Suppressor macrophage treated with lipopolysaccharide for 1 hour (primary cell): ENCODE measurements at regions not wholly inside any gene's neighbourhood (a gene's known extent, or its start where the extent isn't known, plus 50 kb on each side); places are given as distances from the start of the nearest gene placed in this dataset.

ENCODE experiments used
- DNase-seq, 3 donors: peaks; one replicate each; pipeline ENCODE4 v3.0.0-alpha.2; 2020 to 2022

- DNase-seq: no peak
These were observed 78.3 kb upstream of the NEK6 start for GRCh38 chr9:124179196-124180071.

DNA sequence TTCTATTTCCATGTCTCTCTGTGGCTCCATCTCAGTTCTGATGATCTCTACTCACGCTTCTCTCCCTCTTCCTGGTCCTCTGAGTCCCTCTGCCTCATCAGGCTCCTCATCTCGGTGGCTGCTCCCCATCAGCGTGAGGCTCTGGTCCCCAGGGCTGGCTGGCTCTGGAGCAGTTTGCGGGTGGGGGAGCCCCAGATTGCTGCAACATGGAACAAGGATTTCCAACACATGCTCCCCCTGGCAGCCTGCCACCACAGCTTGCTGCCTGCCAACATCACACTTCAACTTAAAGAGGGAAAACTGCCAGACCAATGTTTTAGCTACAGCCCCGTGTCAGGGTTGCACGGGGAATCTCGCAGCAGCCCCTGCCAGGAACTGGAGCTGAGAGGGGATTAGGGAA is 77.2 kb upstream of the NEK6 start:
- peak; percentile 67 to 90 (median 75) for DNase-seq

- no peak for DNase-seq
These were observed 75.0 kb upstream of the NEK6 start for GRCh38 chr9:124182741-124183140.

DNA sequence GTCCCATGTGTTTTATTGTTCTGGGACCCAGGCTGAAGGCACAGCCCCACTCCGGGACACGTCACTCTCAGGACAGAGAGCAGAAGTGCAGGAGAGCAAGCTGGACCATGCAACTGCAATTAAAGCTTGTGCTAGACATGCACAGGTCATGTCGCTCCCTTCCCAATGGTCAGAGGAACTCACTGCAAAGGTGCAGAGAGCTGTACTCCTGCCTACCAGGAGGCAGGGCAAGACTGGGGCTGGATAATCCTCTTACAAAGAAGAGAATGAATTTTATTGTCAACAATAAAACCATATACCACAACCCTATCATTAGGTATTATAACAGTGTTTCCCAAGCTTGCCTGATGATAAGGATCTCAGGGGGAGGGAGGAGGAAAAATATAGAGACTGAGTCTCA is 74.0 kb upstream of the NEK6 start:
- no peak for DNase-seq

DNA sequence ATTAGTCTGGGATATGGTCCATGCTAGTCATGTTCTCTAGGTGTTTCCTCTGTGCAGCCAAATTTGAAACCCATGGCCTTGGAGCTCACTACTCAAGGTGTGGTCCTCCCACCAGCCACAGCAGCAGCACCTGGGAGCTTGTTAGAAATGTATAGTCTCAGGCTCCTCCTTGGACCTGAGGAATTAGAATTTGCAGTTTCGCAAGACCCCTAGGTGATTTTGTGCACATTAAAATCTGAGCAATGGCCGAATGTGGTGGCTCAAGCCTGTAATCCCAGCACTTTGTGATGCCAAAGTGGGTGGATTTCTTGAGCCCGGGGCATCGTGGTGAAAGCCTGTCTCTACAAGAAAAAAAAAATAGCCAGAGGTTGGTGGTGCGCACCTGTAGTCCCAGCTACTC is 72.3 kb upstream of the NEK6 start:
- no peak for DNase-seq

DNA sequence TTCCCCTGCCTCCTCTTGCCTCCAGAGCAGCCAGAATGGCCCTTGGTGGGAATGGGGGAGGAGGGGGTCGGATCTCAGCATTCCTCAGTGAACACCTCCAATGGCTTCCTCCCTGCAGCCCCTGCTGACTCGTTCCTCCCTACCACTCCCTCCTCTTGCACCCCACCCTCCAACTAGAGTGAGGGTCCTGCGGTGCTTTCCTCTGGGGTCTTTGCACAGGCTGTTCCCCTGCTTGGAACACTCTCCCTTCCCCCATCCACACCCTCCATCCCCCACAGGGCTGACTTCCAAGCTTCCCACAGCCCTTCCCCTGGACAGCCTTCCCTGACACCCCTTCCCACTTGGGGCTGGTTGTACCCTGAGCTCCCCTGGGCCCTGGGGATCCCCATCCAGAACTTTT is 70.4 kb upstream of the NEK6 start:
- no peak for DNase-seq

- no peak for DNase-seq
These were observed 69.2 kb upstream of the NEK6 start for GRCh38 chr9:124188331-124189110.

DNA sequence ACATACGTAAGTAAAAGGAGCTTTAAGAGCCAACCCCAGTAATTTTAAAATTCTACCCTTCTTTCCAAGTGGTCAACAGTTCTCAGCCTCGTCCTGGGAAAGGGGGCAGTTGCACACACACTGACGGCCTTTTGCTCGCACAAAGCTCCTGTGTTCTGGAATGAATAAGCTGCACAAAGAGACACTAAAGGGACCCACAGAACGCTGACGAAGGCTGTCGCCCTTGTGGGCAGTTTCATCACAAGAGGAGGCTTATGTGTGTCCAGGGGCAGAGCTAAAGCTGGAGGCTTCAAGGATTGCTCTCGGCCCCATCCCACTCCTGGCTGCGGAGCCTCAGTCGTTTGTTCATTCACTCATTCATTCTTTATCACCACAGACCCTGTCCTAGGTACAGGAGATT is 67.0 kb upstream of the NEK6 start:
- DNase-seq: no peak

DNA sequence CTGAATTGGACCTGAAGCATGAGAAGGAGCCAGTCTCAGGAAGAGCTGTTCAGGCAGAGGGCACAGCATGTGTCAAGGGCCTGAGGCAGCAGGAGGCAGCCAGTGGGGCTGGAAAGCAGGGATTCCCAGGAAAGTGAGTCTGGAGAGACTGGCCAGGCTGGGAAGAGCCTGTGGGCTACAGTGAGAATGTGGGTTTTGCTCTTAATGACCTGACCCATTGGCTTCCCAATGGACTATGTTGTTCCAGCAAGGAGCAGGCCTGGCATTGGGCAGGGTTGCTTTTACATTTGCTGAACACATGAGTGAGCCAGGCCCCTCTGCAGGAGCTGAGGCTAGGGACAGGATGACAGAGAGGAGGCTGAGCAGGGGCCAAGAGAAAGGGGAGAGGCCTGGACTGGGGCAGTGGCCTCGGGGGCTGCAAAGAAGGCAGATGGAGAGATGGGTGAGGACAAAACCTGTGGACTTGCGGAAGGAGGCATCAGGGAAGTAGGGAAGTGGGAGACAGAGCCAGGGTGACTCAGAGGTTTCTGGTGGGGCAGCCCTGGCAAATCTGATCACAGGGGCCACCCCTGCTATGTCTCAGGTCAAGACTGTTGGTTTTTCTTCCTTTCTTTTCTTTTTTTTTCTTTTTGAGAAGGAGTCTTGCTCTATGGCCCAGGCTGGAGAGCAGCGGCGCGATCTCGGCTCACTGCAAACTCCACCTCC is 65.9 kb upstream of the NEK6 start:
- DNase-seq: peak; percentile 45 to 57 (median 48)

DNA sequence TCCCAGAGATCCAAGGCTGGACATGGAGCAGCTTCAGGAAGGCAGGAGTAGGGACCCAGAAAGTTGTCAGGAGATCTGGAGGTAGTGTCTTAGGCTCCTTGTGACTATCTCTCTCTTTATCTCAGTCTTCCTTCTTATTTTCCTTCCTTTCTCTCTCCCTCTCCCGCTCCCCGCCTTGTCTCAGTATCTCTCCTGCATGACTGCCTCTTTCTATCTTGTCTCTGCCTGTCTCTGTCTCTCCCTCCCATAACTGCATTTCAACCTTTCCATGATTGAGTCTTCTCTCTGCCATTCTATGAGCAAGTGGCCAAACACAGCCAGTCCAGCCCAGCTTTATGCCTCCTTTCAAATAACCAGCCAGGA is 61.0 kb upstream of the NEK6 start:
- DNase-seq: no peak

DNA sequence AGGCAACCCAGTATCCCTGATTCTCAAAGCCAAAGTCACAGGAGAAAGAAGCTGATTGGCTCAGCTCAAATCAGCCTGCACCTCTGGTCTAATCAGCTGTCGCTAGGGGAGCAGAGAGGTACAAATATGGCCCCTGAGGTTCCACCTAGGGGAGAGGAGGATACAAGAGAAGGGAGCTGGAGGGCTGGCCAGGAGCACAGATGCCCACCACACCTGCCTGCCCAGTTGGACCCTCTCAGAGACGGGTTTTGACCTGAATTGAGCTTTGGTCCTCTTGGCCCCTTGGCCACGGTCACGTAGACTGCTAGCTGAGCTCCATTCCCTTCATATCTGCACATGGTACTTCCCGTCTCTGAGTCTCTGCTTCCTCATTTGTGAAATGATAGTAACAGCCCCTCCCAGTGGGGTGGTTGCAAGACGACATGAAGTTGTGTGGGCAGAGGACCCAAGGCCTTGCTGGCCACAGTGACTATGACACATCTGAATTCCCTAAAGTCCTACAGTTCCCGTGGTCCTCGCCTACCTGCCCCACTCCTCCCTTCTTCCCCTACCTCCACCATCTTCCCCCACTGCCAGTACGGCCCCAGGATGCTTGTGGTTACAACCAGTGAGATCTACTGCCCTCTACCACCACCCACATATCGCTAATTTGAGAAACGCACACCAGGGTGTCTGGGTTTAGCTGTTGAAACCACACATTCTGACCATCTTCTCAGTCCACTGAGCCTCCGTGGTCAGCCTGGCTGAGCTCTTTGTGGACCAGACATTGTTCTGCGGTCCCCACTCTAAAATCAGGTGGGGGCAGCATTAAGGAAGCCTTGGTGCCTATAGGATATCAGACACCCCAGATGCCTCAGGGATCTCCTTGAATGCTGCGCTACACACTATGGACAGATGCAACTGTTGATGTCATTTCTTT is 60.3 kb upstream of the NEK6 start:
- peak; percentile 92 to 97 (median 97) for DNase-seq

DNA sequence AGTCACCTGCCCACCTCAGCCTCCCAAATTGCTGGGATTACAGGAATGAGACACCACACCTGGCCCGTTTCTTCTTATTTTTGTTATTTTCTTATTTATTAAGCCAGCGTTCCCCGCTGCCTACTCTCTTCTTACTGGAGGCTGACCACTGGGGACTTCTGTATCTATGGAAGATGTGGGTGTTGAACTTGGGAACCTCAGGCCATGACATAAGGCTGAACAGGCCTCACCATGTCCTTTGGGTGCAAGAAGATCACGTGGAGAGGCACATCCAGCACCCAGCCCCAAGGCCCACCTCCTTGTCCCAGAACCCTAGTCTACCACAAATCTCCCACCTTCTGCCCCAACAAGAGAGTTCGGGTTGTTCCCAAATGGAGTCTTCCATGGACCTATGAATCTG is 59.4 kb upstream of the NEK6 start:
- peak in 1 of 3 donors; percentile 48 for DNase-seq

- DNase-seq: no peak
These were observed 58.8 kb upstream of the NEK6 start for GRCh38 chr9:124198948-124199347.

DNA sequence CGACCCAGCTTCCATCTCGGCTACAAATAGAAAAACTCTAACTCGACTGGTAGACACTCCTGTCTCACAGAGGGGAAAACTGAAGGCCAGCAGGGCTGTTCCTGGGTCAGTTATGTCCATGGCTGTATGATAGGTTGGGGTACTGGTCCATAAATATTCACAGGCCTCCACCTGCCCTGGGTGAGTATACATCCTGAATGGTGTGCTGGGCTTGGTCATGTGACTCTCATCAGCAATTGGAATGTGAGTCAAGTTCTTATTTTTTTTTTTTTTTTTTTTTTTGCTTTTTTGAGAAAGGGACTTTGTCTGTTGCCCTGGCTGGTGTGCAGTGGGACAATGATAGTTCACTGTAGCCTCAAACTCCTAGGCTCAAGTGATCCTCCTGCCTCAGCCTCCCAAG is 58.3 kb upstream of the NEK6 start:
- DNase-seq: no peak

DNA sequence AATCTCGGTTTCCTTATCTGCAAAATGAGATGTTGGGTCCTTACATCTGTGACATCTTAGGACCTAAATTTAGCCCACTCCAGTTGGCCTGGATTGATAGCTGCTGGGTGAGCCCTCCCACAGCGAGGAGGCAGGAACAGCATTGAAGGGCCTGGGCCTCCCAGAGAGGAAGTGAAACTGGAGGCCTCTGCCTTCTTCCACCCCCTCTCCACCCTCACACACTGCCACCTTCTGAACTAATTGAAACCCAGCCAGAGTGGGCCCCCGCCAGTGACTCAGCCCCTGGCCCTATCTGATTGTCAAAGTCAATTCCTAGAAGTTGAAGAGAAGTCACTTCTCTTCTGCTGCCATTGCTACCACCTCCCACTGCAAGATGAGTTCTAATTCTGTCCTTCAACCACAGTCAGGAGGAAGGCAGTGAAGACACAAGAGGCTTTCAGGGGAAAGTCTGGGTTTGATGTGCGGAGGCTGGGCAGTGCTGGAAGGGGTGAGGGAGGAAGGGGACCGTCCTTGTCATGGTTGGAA is 55.2 kb upstream of the NEK6 start:
- DNase-seq: peak; percentile 96 to 98 (median 97)

DNA sequence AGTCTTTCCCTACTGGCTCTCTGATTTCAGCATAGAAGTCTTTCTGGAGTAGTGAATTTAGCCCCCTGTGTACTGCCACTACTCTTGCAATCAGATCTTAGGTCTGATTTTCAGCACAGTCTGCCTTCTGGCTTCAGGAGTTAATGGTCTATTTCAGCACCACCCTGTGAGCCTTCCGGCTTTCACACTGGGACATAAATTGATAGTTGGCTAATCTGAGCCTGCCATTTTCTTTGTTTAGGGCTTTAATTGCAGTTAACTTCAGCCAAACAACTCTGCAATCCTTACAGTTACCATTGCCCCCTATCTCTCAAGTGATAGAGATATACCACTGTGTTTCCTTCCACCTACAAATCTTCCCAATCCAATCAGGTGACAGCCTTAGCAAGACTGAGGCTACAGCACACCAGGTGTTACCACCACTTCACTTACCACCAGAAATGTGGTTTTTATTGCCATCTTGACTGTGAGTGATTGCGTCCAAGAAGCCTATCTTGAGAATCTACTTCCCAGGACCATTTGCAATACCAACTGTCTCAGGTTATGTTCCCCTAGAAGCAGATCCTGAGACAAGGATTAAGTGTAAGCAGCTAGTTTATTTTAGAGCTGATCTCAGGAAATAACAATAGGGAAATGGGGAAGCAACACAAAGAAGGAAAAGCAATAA is 51.9 kb upstream of the NEK6 start:
- DNase-seq: no peak

DNA sequence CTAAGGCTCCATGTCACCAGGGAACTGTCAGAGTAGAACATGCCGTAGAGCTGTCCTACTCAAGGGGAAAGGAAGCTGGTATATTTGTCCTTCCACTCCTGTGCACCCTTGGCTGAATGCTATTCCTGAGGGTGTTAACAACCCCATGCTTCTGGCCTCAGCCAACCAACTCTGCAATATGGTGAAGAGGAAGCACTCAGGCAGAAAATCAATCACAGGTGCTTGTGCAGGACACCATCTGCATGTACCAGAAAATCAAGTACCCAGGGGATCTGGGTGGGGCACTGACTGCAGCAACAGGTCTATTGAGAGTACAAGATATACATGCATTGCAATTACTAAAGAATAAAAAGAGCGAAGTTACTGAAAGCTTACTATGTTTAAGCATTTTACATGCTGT is 51.4 kb upstream of the NEK6 start:
- DNase-seq: no peak
